Right lobe of liver (tissue), 4 donors: ENCODE measurements at regions not wholly inside any gene's neighbourhood (a gene's known extent, or its start where the extent isn't known, plus 50 kb on each side); places are given as distances from the start of the nearest gene placed in this dataset.

Experiments used
- POLR2A ChIP-seq: fragments of 450-650 bp; IDR thresholded peaks from one replicate; pipeline ENCODE4 v1.6.1; 2017; ENCODE audit warnings: antibody characterized with exemption, mild to moderate bottlenecking
- TF ChIP-seq, protein P1 (sequence below), 4 donors: fragments of 200-600 bp in 3 of 4; fragments of 450-650 bp in 1 of 4; IDR thresholded peaks; one replicate each; pipeline versions ENCODE4 v1.5.1 to v1.8.0; 2016 to 2022; ENCODE audit warnings: antibody characterized with exemption in 4 of 4, mild to moderate bottlenecking in 2 of 4
- donor health status: DM: no; HTN: no; CAD: no.
- donor health status: DM: no; HTN: no; CAD: no.
- donor health status: DM: no; HTN: yes; CAD: no.

DNA sequence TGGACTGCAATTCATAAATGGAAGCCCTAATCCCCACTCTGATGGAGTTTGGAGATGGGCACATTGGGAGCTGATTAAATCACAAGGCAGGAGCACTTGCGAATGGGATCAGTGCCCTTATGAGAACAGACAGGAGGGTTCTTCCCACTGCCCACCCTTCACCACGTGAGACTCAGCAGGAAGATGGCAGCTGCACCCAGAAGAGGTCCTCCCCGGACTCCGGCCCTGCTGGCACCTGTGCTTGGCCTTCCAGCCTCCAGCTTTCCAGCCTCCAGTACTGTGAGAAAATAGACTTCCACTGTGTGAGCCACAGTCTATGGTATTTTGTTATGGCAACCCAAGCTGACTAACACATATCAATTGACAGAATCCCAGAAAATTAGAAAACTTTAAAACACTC lies 267.6 kb upstream of the SALL3 start:
- TF ChIP-seq POLR2A: no peak
- TF ChIP-seq, protein P1, sequence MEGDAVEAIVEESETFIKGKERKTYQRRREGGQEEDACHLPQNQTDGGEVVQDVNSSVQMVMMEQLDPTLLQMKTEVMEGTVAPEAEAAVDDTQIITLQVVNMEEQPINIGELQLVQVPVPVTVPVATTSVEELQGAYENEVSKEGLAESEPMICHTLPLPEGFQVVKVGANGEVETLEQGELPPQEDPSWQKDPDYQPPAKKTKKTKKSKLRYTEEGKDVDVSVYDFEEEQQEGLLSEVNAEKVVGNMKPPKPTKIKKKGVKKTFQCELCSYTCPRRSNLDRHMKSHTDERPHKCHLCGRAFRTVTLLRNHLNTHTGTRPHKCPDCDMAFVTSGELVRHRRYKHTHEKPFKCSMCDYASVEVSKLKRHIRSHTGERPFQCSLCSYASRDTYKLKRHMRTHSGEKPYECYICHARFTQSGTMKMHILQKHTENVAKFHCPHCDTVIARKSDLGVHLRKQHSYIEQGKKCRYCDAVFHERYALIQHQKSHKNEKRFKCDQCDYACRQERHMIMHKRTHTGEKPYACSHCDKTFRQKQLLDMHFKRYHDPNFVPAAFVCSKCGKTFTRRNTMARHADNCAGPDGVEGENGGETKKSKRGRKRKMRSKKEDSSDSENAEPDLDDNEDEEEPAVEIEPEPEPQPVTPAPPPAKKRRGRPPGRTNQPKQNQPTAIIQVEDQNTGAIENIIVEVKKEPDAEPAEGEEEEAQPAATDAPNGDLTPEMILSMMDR (IDR thresholded peaks at IDR 0.05): no peak
